CD4-positive, alpha-beta memory T cell (primary cell): ENCODE measurements at regions not wholly inside any gene's neighbourhood (a gene's known extent, or its start where the extent isn't known, plus 50 kb on each side); places are given as distances from the start of the nearest gene placed in this dataset.

Experiments
- CTCF ChIA-PET: fragments of 350-600 bp; sonication (Branson Sonifier 250); formaldehyde crosslinking; loops from one replicate; lab custom pipeline; 2021; ENCODE audit warnings: inconsistent platforms; ENCODE audit not compliant: partially characterized antibody; lab: Charles Lee
- POLR2A ChIA-PET: fragments of 350-600 bp; sonication (Branson Sonifier 250); formaldehyde crosslinking; loops from one replicate; lab custom pipeline; 2021; ENCODE audit not compliant: partially characterized antibody; lab: Charles Lee
- DNase-seq, 5 donors: peaks; one replicate each; pipeline versions ENCODE4 v3.0.0 to v3.0.0-alpha.2; 2020 to 2022; ENCODE audit warnings: mixed read lengths in 1 of 5
- H3K27ac ChIP-seq: one replicate; pipeline ENCODE4 v1.7.0; 2013; ENCODE audit warnings: low read depth, low read length
- H3K27me3 ChIP-seq: 2 replicates; pipeline ENCODE4 v1.7.0; 2013; ENCODE audit warnings: mild to moderate bottlenecking, low read length, moderate library complexity; ENCODE audit not compliant: insufficient read depth
- H3K36me3 ChIP-seq: 2 replicates; pipeline ENCODE4 v1.7.0; 2013; ENCODE audit warnings: mild to moderate bottlenecking, low read length, moderate library complexity; ENCODE audit not compliant: insufficient read depth
- H3K4me1 ChIP-seq: 2 replicates; pipeline ENCODE4 v1.7.0; 2013; ENCODE audit warnings: mild to moderate bottlenecking, low read length, moderate library complexity; ENCODE audit not compliant: insufficient read depth
- H3K4me3 ChIP-seq, 2 donors: one replicate each; pipeline ENCODE4 v1.7.0; 2013; ENCODE audit warnings: low read length in 2 of 2, mild to moderate bottlenecking in 1 of 2
- H3K9me3 ChIP-seq, 2 donors: one replicate each; pipeline ENCODE4 v1.7.0; 2013; ENCODE audit warnings: low read length in 2 of 2, control low read depth in 1 of 2; ENCODE audit not compliant: control insufficient read depth in 1 of 2
- H3K27ac Mint-ChIP-seq, 7 donors: one replicate each; pipeline ENCODE4 v1.8.0; 2020 to 2021; ENCODE audit warnings: mixed read lengths in 7 of 7, mild to moderate bottlenecking in 6 of 7, inconsistent platforms in 3 of 7, moderate library complexity in 3 of 7
- H3K27me3 Mint-ChIP-seq, 2 donors: one replicate each; pipeline ENCODE4 v1.8.0; 2020 to 2021; ENCODE audit warnings: mixed read lengths in 2 of 2
- H3K36me3 Mint-ChIP-seq, 2 donors: one replicate each; pipeline ENCODE4 v1.8.0; 2020 to 2021; ENCODE audit warnings: mixed read lengths in 2 of 2, inconsistent platforms in 1 of 2, mild to moderate bottlenecking in 1 of 2
- H3K4me1 Mint-ChIP-seq, 4 donors: one replicate each; pipeline ENCODE4 v1.8.0; 2020 to 2021; ENCODE audit warnings: mixed read lengths in 4 of 4, mild to moderate bottlenecking in 1 of 4
- H3K4me3 Mint-ChIP-seq, 8 donors: one replicate each; pipeline ENCODE4 v1.8.0; 2020 to 2021; ENCODE audit warnings: mixed read lengths in 8 of 8, mild to moderate bottlenecking in 7 of 8, moderate library complexity in 6 of 8, inconsistent platforms in 3 of 8
- H3K9me3 Mint-ChIP-seq, 8 donors: one replicate each; pipeline ENCODE4 v1.8.0; 2020 to 2021; ENCODE audit warnings: mixed read lengths in 8 of 8, mild to moderate bottlenecking in 5 of 8, inconsistent platforms in 3 of 8, moderate library complexity in 1 of 8
- intact Hi-C: fragments of 100-400 bp; cut with micrococcal nuclease; formaldehyde crosslinking; loops from one replicate; pipeline ENCODE4 v1.15.1; 2023

GRCh38 chr15:58235961-58236360 is 97.8 kb downstream of the AQP9 start:
- Mint-ChIP-seq H3K4me1 (no peaks in the 10 kb centered on the region), H3K27ac (no peak overlapping the region), H3K27me3 (peaks cover 0 to 6% of the 10 kb centered on the region in 2 donors), H3K4me3 (no peak overlapping the region), H3K9me3 (no peaks in the 10 kb centered on the region), H3K36me3 (no peaks in the 10 kb centered on the region)
- no peak for DNase-seq
- intact Hi-C loops = no loop called here
- H3K4me3 ChIP-seq = no peak overlapping the region
- H3K27me3 ChIP-seq = no peaks in the 10 kb centered on the region
- CTCF ChIA-PET = no interaction called here
- H3K4me1 ChIP-seq = no peaks in the 10 kb centered on the region
- POLR2A ChIA-PET = no interaction called here
- H3K27ac ChIP-seq = no peak overlapping the region
- no peaks in the 10 kb centered on the region for H3K9me3 ChIP-seq
- H3K36me3 ChIP-seq = no peaks in the 10 kb centered on the region

DNA sequence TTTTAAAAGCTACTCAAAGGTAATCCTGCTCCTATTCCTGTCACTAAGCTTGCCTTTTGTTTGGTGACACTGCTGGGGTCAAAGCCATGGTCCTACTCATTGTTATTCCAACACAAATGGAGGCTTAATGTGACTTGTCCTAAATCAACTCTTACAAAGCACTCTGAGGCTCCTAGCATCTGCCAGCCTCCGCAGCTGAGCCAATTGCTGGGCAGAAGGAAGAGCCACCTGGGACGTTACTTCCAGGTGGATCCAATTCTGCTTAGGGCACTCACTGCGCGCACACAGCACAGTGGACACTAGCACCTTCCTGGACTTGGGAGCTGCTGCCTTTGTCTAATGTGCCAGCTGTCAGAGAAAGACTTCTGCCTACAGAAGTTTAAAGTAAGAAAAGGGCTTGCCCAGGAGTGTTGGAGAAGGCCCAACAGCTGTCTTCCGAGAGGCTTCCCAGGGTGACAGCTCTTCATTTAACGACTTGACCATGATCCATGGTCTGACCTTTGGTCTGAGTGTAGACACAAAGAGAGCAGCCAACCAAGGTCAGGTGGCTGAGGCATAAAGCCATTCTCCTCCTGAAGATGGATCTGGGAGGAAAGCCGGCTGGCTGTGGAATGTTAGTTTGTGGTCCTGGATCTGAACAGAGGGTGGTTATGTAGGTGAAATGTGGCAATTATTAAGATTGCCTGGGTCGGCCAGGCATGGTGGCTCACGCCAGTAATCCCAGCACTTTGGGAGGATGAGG is 102.2 kb downstream of the AQP9 start:
- Mint-ChIP-seq H3K36me3 (no peaks in the 10 kb centered on the region), H3K27me3 (peaks cover 2 to 4% of the 10 kb centered on the region in 2 donors), H3K4me3 (no peak overlapping the region), H3K27ac (no peak overlapping the region), H3K9me3 (no peaks in the 10 kb centered on the region), H3K4me1 (no peaks in the 10 kb centered on the region)
- no peaks in the 10 kb centered on the region for H3K4me1 ChIP-seq
- H3K4me3 ChIP-seq = no peak overlapping the region
- H3K27me3 ChIP-seq = no peaks in the 10 kb centered on the region
- H3K36me3 ChIP-seq = no peaks in the 10 kb centered on the region
- ChIA-PET CTCF (no interaction called here), POLR2A (no interaction called here)
- H3K27ac ChIP-seq = no peak overlapping the region
- no peaks in the 10 kb centered on the region for H3K9me3 ChIP-seq
- DNase-seq = no peak
- intact Hi-C loops = no loop called here

DNA sequence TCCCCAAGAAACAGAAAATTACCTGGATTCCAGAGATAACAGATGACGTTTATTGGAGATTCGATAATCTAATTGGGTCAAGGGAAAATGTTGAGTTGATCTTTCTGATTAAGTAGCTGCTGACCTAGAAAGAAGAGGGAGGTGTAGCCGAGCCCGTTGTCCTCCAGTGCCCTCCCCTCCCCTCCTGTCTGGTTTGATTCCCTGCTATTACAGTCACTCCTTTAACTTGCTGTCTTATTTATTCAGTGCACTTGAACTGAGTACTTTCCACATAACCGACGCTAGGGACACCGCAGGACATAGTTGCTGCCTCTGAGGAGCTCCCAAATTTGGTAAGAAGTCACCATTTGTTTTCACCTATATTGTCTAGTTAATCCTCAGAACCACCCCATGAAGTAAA is 103.7 kb downstream of the AQP9 start:
- no peaks in the 10 kb centered on the region for H3K9me3 ChIP-seq
- H3K27me3 Mint-ChIP-seq = peaks cover 2 to 4% of the 10 kb centered on the region in 2 donors
- no peaks in the 10 kb centered on the region for H3K27me3 ChIP-seq
- H3K4me3 ChIP-seq = no peak overlapping the region
- no peaks in the 10 kb centered on the region for H3K9me3 Mint-ChIP-seq
- no peak overlapping the region for H3K4me3 Mint-ChIP-seq
- H3K27ac Mint-ChIP-seq = no peak overlapping the region
- no peak overlapping the region for H3K27ac ChIP-seq
- ChIA-PET POLR2A (no interaction called here), CTCF (no interaction called here)
- no peaks in the 10 kb centered on the region for H3K4me1 Mint-ChIP-seq
- H3K36me3 Mint-ChIP-seq = no peaks in the 10 kb centered on the region
- intact Hi-C loops = no loop called here
- H3K36me3 ChIP-seq = no peaks in the 10 kb centered on the region
- H3K4me1 ChIP-seq = no peaks in the 10 kb centered on the region
- DNase-seq = no peak

- H3K36me3 ChIP-seq = no peaks in the 10 kb centered on the region
- H3K27ac ChIP-seq = no peak overlapping the region
- H3K4me3 ChIP-seq = no peak overlapping the region
- no peak for DNase-seq
- POLR2A ChIA-PET = no interaction called here
- intact Hi-C loops = no loop called here
- H3K27me3 Mint-ChIP-seq = peaks cover 2 to 4% of the 10 kb centered on the region in 2 donors
- H3K4me1 Mint-ChIP-seq = no peaks in the 10 kb centered on the region
- H3K36me3 Mint-ChIP-seq = no peaks in the 10 kb centered on the region
- H3K27me3 ChIP-seq = no peaks in the 10 kb centered on the region
- no peak overlapping the region for H3K27ac Mint-ChIP-seq
- H3K9me3 ChIP-seq = no peaks in the 10 kb centered on the region
- no peak overlapping the region for H3K4me3 Mint-ChIP-seq
- H3K4me1 ChIP-seq = no peaks in the 10 kb centered on the region
- no peaks in the 10 kb centered on the region for H3K9me3 Mint-ChIP-seq
- CTCF ChIA-PET = interaction anchor here (1.2 kb wide), 1 partner anchor 15 kb away, joined by 3 read pairs; no protein-coding TSS in a partner anchor
Observed at GRCh38 chr15:58243070-58243469, 104.9 kb downstream of the AQP9 start.

DNA sequence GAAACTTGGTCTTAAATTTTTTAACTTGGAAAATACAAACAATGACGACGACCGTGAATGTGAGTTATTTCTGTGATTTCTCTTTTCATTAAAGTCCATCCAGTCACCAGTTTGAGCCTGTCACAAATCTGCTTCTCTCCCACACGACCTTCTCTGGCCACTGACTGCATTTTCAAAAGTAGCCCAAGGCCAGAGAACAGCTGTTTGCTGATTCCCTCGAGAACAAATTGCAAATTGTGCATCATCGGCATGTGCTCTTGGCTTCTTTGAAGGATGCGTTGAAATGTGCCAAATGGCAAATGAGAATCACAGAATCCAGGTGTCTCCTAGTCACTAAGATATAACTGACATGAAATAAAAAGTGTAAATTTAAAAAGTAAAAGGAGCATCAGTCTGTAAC is 106.4 kb downstream of the AQP9 start:
- peaks cover under 1 to 6% (median 2%) of the 10 kb centered on the region in 4 donors for H3K4me1 Mint-ChIP-seq
- Histone ChIP-seq H3K36me3 (no peaks in the 10 kb centered on the region), H3K27ac (no peak overlapping the region), H3K4me3 (no peak overlapping the region), H3K27me3 (no peaks in the 10 kb centered on the region), H3K9me3 (no peaks in the 10 kb centered on the region), H3K4me1 (peaks cover 4% of the 10 kb centered on the region)
- ChIA-PET CTCF (no interaction called here), POLR2A (no interaction called here)
- no peak overlapping the region for H3K4me3 Mint-ChIP-seq
- H3K9me3 Mint-ChIP-seq = no peaks in the 10 kb centered on the region
- no peaks in the 10 kb centered on the region for H3K36me3 Mint-ChIP-seq
- peak overlapping the region in 1 of 7 donors; percentile 27 for H3K27ac Mint-ChIP-seq
- peaks cover 2 to 4% of the 10 kb centered on the region in 2 donors for H3K27me3 Mint-ChIP-seq
- intact Hi-C loops = no loop called here
- no peak for DNase-seq

- Histone ChIP-seq H3K27me3 (no peaks in the 10 kb centered on the region), H3K4me1 (peaks cover 13% of the 10 kb centered on the region), H3K36me3 (no peaks in the 10 kb centered on the region), H3K9me3 (no peaks in the 10 kb centered on the region), H3K27ac (no peak overlapping the region), H3K4me3 (no peak overlapping the region)
- no peak overlapping the region for H3K4me3 Mint-ChIP-seq
- ChIA-PET CTCF (no interaction called here), POLR2A (no interaction called here)
- no peaks in the 10 kb centered on the region for H3K36me3 Mint-ChIP-seq
- H3K27ac Mint-ChIP-seq = no peak overlapping the region
- H3K9me3 Mint-ChIP-seq = no peaks in the 10 kb centered on the region
- intact Hi-C loops = no loop called here
- peaks cover 8 to 21% (median 14%) of the 10 kb centered on the region in 4 donors for H3K4me1 Mint-ChIP-seq
- peaks cover 2 to 4% of the 10 kb centered on the region in 2 donors for H3K27me3 Mint-ChIP-seq
- DNase-seq = no peak
Observed at GRCh38 chr15:58246041-58246440, 107.9 kb downstream of the AQP9 start.

DNA sequence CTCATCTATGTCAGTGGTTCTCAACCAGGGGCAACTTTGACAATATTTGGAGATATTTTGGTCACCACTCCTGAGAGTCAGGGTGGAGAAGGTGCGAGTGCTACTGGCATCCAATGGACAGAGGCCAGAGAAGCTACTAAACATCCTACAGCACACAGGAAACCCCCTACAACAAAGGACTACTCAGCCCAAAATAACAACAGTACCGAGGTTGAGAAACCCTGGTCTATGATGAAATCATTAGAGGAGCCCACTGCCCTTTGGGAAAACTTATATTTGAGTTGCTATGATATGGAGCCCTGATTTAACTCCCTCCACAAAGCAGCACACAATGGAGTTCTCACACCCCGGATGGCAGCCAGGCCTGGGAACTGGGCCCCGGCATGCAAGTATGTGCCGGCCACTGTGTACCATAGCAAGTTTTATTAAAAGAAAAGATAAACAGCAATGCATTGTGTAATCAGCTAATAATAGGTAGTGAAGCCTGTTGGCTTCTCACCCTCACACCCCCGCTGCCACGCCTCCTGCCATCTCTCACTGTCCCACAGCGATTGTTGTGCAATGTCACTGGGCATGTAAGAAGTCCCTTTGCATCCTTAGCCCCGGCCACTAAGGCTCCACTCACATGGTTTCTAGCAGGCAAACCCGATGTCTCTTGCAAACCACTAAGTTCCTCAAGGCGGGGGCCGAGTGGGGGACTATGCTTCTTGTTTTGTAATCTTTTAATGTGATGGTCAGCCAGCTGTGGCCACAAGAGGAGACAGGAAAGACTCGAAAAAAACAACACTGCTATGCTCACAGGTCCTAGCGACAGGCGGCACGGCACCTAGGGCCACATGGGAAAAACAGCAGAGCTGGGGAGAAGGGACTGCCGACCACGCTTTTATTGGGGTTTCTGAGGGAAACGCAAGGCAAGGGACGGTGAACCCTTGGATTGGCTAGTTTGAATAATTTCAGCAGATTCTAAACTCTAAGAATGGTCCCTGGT is 110.0 kb downstream of the AQP9 start:
- POLR2A ChIA-PET = no interaction called here
- H3K27me3 Mint-ChIP-seq = peaks cover 2 to 4% of the 10 kb centered on the region in 2 donors
- no peak for DNase-seq
- H3K4me1 ChIP-seq = peaks cover 13% of the 10 kb centered on the region
- H3K36me3 Mint-ChIP-seq = no peaks in the 10 kb centered on the region
- H3K36me3 ChIP-seq = no peaks in the 10 kb centered on the region
- CTCF ChIA-PET = interaction anchor here (0.6 kb wide), 1 partner anchor 424 kb away, joined by 4 read pairs; no protein-coding TSS in a partner anchor
- peak overlapping the region in 2 of 8 donors; percentile 17 to 36 for H3K4me3 Mint-ChIP-seq
- intact Hi-C loops = no loop called here
- no peak overlapping the region for H3K4me3 ChIP-seq
- H3K27me3 ChIP-seq = no peaks in the 10 kb centered on the region
- H3K27ac Mint-ChIP-seq = peak overlapping the region in 1 of 7 donors; percentile 15
- H3K9me3 Mint-ChIP-seq = no peaks in the 10 kb centered on the region
- no peak overlapping the region for H3K27ac ChIP-seq
- peaks cover 8 to 21% (median 14%) of the 10 kb centered on the region in 4 donors for H3K4me1 Mint-ChIP-seq
- no peaks in the 10 kb centered on the region for H3K9me3 ChIP-seq
